ENCODE measurements at regions not wholly inside any gene's neighbourhood (a gene's known extent, or its start where the extent isn't known, plus 50 kb on each side); places are given as distances from the start of the nearest gene placed in this dataset.

DNA sequence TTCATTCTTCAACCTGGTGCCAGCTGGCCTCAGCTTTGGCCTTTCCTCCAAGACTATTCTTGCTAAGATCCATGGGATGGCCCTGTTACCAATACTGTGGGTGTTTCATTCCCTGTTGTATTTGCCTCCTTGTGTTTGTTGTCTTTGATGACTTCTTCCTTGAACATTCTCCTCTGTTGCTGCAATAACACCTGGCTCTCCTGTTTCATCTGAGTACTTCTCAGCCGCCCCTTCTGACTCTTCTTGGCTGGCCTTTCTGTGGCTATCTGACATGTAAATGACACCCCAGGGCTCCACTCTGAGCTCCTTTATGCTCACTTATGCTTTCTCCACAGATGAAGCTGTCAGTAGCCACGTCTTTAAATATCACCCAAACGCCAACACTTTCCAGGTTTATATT, 302.7 kb upstream of the CHRNA7 start:
- Histone ChIP-seq H3K18ac (ENCODE audit: low read length) (no peak overlapping the region), H3K9me3 (replicated peaks in 1 of 2; ENCODE audit: control insufficient read depth in 2 of 2, insufficient read depth in 1 of 2, low read depth in 1 of 2, low read length in 2 of 2) (peaks cover 0 to 2% of the 10 kb centered on the region in 2 donors), H4K91ac (ENCODE audit: low read depth, low read length, poor library complexity) (no peak overlapping the region), H2AK5ac (ENCODE audit: low read depth, low read length) (no peak overlapping the region), H3K4me1 (ENCODE audit: control insufficient read depth in 2 of 2, insufficient read depth in 1 of 2, low read depth in 1 of 2, low read length in 2 of 2) (no peaks in the 10 kb centered on the region), H2BK15ac (ENCODE audit: low read length) (no peak overlapping the region), H2BK120ac (ENCODE audit: low read depth, low read length) (no peak overlapping the region), H3K9ac (ENCODE audit: low read depth, low read length, poor library complexity) (no peak overlapping the region), H3K4me2 (ENCODE audit: insufficient read depth, low read length, poor library complexity, severe bottlenecking) (no peak overlapping the region), H3K27ac (replicated peaks; ENCODE audit: low read length) (no peak overlapping the region), H2AFZ (ENCODE audit: low read length) (no peak overlapping the region), H3K36me3 (replicated peaks in 1 of 2; ENCODE audit: control insufficient read depth in 2 of 2, insufficient read depth in 2 of 2, low read length in 2 of 2) (no peaks in the 10 kb centered on the region), H2BK5ac (ENCODE audit: low read length) (no peak overlapping the region), H3K4me3 (ENCODE audit: low read length in 2 of 2) (no peak overlapping the region), H3K23ac (ENCODE audit: low read depth, low read length, poor library complexity) (no peak overlapping the region), H3K4ac (ENCODE audit: low read length) (no peak overlapping the region), H2BK12ac (ENCODE audit: low read length) (no peak overlapping the region), H3K14ac (ENCODE audit: low read length) (no peak overlapping the region), H4K8ac (ENCODE audit: low read depth, low read length) (no peak overlapping the region), H3K27me3 (ENCODE audit: control insufficient read depth in 3 of 3, insufficient read depth in 3 of 3, low read depth in 1 of 3, low read length in 3 of 3) (no peaks in the 10 kb centered on the region), H3K79me1 (ENCODE audit: low read depth, low read length) (no peaks in the 10 kb centered on the region)
- WGBS, 2 donors (ENCODE audit: extremely low coverage in 2 of 2, insufficient read length in 2 of 2, insufficient replicate concordance in 1 of 2): no CpG with 5 or more reads among the region's 3 CpGs
- DNase-seq (ENCODE audit: low spot score): no peak

DNA sequence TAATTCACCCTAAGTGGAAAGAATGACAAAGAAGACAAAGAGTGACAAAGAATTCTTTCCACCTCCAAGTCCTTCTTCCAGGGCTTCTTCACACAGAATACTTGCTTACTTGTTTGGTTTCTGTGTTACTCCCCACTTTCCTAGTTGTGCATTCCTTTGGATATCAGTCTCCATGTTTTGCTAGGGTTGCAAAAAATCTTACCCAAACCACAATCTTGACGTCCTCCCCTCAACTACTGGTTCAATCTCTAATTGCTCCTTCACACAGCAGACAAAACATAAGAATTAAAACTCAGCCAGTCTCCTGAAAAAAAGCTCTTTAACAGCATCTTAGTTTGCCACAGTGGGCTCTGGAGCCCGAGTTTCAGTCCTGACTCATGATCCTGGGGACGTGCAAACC, 297.6 kb upstream of the CHRNA7 start:
- H2AFZ ChIP-seq (ENCODE audit: low read length): no peak overlapping the region
- H4K8ac ChIP-seq (ENCODE audit: low read depth, low read length): no peak overlapping the region
- no CpG with 5 or more reads among the region's 3 CpGs for WGBS, 2 donors (ENCODE audit: extremely low coverage in 2 of 2, insufficient read length in 2 of 2, insufficient replicate concordance in 1 of 2)
- H3K14ac ChIP-seq (ENCODE audit: low read length): no peak overlapping the region
- no peak overlapping the region for H3K23ac ChIP-seq (ENCODE audit: low read depth, low read length, poor library complexity)
- no peak overlapping the region for H2AK5ac ChIP-seq (ENCODE audit: low read depth, low read length)
- H3K4me1 ChIP-seq (ENCODE audit: control insufficient read depth in 2 of 2, insufficient read depth in 1 of 2, low read depth in 1 of 2, low read length in 2 of 2): no peaks in the 10 kb centered on the region
- DNase-seq (ENCODE audit: low spot score): no peak
- no peak overlapping the region for H3K4ac ChIP-seq (ENCODE audit: low read length)
- H3K9ac ChIP-seq (ENCODE audit: low read depth, low read length, poor library complexity): no peak overlapping the region
- no peaks in the 10 kb centered on the region for H3K79me1 ChIP-seq (ENCODE audit: low read depth, low read length)
- H2BK15ac ChIP-seq (ENCODE audit: low read length): no peak overlapping the region
- H3K27me3 ChIP-seq (ENCODE audit: control insufficient read depth in 3 of 3, insufficient read depth in 3 of 3, low read depth in 1 of 3, low read length in 3 of 3): no peaks in the 10 kb centered on the region
- H3K27ac ChIP-seq (replicated peaks; ENCODE audit: low read length): no peak overlapping the region
- no peak overlapping the region for H3K4me3 ChIP-seq (ENCODE audit: low read length in 2 of 2)
- H2BK5ac ChIP-seq (ENCODE audit: low read length): no peak overlapping the region
- H2BK120ac ChIP-seq (ENCODE audit: low read depth, low read length): no peak overlapping the region
- no peak overlapping the region for H4K91ac ChIP-seq (ENCODE audit: low read depth, low read length, poor library complexity)
- H3K36me3 ChIP-seq (replicated peaks in 1 of 2; ENCODE audit: control insufficient read depth in 2 of 2, insufficient read depth in 2 of 2, low read length in 2 of 2): no peaks in the 10 kb centered on the region
- no peak overlapping the region for H3K4me2 ChIP-seq (ENCODE audit: insufficient read depth, low read length, poor library complexity, severe bottlenecking)
- no peak overlapping the region for H3K18ac ChIP-seq (ENCODE audit: low read length)
- peaks cover 0 to 2% of the 10 kb centered on the region in 2 donors for H3K9me3 ChIP-seq (replicated peaks in 1 of 2; ENCODE audit: control insufficient read depth in 2 of 2, insufficient read depth in 1 of 2, low read depth in 1 of 2, low read length in 2 of 2)
- no peak overlapping the region for H2BK12ac ChIP-seq (ENCODE audit: low read length)

DNA sequence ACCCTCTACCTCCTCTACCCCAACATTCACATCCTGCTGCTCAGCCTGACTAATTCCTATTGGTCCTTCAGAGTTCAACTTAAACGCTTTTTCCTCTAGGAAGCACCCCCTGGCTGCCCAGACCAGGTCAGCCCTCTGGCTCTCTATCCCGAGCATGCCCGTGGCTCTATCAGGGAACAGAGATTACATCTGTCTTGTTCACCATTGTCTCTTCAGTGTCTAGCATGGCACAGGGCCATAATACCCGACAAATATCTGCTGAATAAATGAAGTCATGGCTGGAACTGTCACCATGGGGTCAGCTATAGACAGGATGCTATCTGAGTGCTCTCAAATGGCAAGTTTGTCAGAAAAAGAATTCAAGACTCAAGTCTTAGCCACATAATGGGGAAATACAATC, 296.9 kb upstream of the CHRNA7 start:
- no peak for DNase-seq (ENCODE audit: low spot score)
- Histone ChIP-seq H3K9me3 (replicated peaks in 1 of 2; ENCODE audit: control insufficient read depth in 2 of 2, insufficient read depth in 1 of 2, low read depth in 1 of 2, low read length in 2 of 2) (peaks cover 0 to 2% of the 10 kb centered on the region in 2 donors), H4K8ac (ENCODE audit: low read depth, low read length) (no peak overlapping the region), H2AK5ac (ENCODE audit: low read depth, low read length) (no peak overlapping the region), H4K91ac (ENCODE audit: low read depth, low read length, poor library complexity) (no peak overlapping the region), H3K23ac (ENCODE audit: low read depth, low read length, poor library complexity) (no peak overlapping the region), H3K4me2 (ENCODE audit: insufficient read depth, low read length, poor library complexity, severe bottlenecking) (no peak overlapping the region), H3K4ac (ENCODE audit: low read length) (no peak overlapping the region), H2BK120ac (ENCODE audit: low read depth, low read length) (no peak overlapping the region), H2BK5ac (ENCODE audit: low read length) (no peak overlapping the region), H3K14ac (ENCODE audit: low read length) (no peak overlapping the region), H3K9ac (ENCODE audit: low read depth, low read length, poor library complexity) (no peak overlapping the region), H3K4me3 (ENCODE audit: low read length in 2 of 2) (no peak overlapping the region), H2BK12ac (ENCODE audit: low read length) (no peak overlapping the region), H3K18ac (ENCODE audit: low read length) (no peak overlapping the region), H3K79me1 (ENCODE audit: low read depth, low read length) (no peaks in the 10 kb centered on the region), H3K27me3 (ENCODE audit: control insufficient read depth in 3 of 3, insufficient read depth in 3 of 3, low read depth in 1 of 3, low read length in 3 of 3) (no peaks in the 10 kb centered on the region), H3K36me3 (replicated peaks in 1 of 2; ENCODE audit: control insufficient read depth in 2 of 2, insufficient read depth in 2 of 2, low read length in 2 of 2) (no peaks in the 10 kb centered on the region), H2AFZ (ENCODE audit: low read length) (no peak overlapping the region), H3K4me1 (ENCODE audit: control insufficient read depth in 2 of 2, insufficient read depth in 1 of 2, low read depth in 1 of 2, low read length in 2 of 2) (no peaks in the 10 kb centered on the region), H3K27ac (replicated peaks; ENCODE audit: low read length) (no peak overlapping the region), H2BK15ac (ENCODE audit: low read length) (no peak overlapping the region)
- no CpG with 5 or more reads among the region's 4 CpGs for WGBS, 2 donors (ENCODE audit: extremely low coverage in 2 of 2, insufficient read length in 2 of 2, insufficient replicate concordance in 1 of 2)

GRCh38 chr15:31740203-31740602, 290.1 kb upstream of the CHRNA7 start:
- H3K4me1 ChIP-seq (ENCODE audit: control insufficient read depth in 2 of 2, insufficient read depth in 1 of 2, low read depth in 1 of 2, low read length in 2 of 2): no peaks in the 10 kb centered on the region
- H3K23ac ChIP-seq (ENCODE audit: low read depth, low read length, poor library complexity): no peak overlapping the region
- no peak overlapping the region for H4K91ac ChIP-seq (ENCODE audit: low read depth, low read length, poor library complexity)
- no peak overlapping the region for H4K8ac ChIP-seq (ENCODE audit: low read depth, low read length)
- H3K79me1 ChIP-seq (ENCODE audit: low read depth, low read length): no peaks in the 10 kb centered on the region
- no peak overlapping the region for H3K9ac ChIP-seq (ENCODE audit: low read depth, low read length, poor library complexity)
- no peak overlapping the region for H2BK15ac ChIP-seq (ENCODE audit: low read length)
- H3K36me3 ChIP-seq (replicated peaks in 1 of 2; ENCODE audit: control insufficient read depth in 2 of 2, insufficient read depth in 2 of 2, low read length in 2 of 2): no peaks in the 10 kb centered on the region
- no peak overlapping the region for H2BK120ac ChIP-seq (ENCODE audit: low read depth, low read length)
- no peak overlapping the region for H3K27ac ChIP-seq (replicated peaks; ENCODE audit: low read length)
- no peak for DNase-seq (ENCODE audit: low spot score)
- H2AK5ac ChIP-seq (ENCODE audit: low read depth, low read length): no peak overlapping the region
- H3K18ac ChIP-seq (ENCODE audit: low read length): peak overlapping the region; percentile 59
- no peak overlapping the region for H3K4me2 ChIP-seq (ENCODE audit: insufficient read depth, low read length, poor library complexity, severe bottlenecking)
- no peak overlapping the region for H3K14ac ChIP-seq (ENCODE audit: low read length)
- WGBS, 2 donors (ENCODE audit: extremely low coverage in 2 of 2, insufficient read length in 2 of 2, insufficient replicate concordance in 1 of 2): no CpG with 5 or more reads among the region's 9 CpGs
- no peak overlapping the region for H3K4ac ChIP-seq (ENCODE audit: low read length)
- H3K4me3 ChIP-seq (ENCODE audit: low read length in 2 of 2): no peak overlapping the region
- H2BK5ac ChIP-seq (ENCODE audit: low read length): no peak overlapping the region
- no peaks in the 10 kb centered on the region for H3K9me3 ChIP-seq (replicated peaks in 1 of 2; ENCODE audit: control insufficient read depth in 2 of 2, insufficient read depth in 1 of 2, low read depth in 1 of 2, low read length in 2 of 2)
- H2BK12ac ChIP-seq (ENCODE audit: low read length): no peak overlapping the region
- no peak overlapping the region for H2AFZ ChIP-seq (ENCODE audit: low read length)
- H3K27me3 ChIP-seq (ENCODE audit: control insufficient read depth in 3 of 3, insufficient read depth in 3 of 3, low read depth in 1 of 3, low read length in 3 of 3): no peaks in the 10 kb centered on the region
